NCI-H526 treated with DMSO at 0.1 percent for 48 hours (cell line): ENCODE measurements at regions not wholly inside any gene's neighbourhood (a gene's known extent, or its start where the extent isn't known, plus 50 kb on each side); places are given as distances from the start of the nearest gene placed in this dataset.

ENCODE experiments used
- DNase-seq: peaks from one replicate; lab custom pipeline; 2025; lab: John Stamatoyannopoulos, UW

DNA sequence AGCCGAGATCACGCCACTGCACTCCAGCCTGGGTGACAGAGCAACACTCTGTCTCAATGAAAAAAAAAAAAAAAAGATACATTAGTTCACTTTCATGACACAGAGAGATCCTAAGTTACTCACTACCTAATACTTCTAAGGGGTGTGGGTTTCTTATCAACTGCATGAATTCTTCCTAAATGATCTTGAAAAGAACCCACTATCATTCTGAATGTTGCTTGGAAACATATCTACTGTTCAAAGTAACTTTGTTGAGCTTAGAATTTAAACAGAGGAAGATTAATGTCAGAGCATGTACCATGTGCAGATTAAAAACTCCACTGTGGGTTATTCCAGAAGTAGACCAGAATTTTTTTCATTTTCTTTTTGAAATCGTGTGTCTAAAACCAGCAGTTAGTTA is 241.5 kb downstream of the LTN1 start:
- DNase-seq = no peak

DNA sequence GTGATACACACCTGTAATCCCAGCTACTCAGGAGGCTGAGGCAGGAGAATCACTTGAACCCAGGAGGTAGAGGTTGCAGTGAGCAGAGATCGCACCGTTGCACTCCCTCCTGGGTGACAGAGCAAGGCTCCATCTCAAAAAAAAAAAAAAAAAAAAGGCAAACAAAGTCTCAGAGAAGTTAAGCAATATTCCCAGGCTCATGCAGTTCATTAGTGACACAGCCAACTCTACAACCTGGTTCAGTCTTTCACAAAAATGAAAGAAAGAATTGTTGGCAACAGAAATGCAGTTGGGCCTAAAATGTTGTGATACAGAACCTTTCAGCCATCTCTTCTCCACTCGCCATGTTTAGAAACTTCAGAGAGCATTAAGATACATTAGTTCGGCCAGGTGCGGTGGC is 242.1 kb downstream of the LTN1 start:
- DNase-seq = no peak

DNA sequence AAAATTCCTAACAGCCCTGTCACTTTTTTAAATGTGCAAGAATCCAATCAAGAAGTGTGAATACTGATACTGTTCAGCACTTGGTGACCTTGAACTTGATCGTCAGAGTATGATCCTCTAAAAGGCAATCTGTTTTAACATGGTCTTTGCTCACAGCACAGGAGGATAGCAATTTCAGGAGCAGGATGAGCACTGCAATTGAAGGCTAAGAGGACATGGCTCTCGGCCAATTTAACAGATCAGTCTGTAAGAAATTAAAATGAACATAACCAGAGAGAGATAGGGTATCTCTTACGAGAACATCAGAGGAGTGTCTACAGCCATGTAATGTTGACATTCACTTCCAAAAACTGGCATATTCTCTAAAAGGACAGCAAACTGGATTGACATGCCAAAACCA is 243.1 kb downstream of the LTN1 start:
- DNase-seq = no peak

DNA sequence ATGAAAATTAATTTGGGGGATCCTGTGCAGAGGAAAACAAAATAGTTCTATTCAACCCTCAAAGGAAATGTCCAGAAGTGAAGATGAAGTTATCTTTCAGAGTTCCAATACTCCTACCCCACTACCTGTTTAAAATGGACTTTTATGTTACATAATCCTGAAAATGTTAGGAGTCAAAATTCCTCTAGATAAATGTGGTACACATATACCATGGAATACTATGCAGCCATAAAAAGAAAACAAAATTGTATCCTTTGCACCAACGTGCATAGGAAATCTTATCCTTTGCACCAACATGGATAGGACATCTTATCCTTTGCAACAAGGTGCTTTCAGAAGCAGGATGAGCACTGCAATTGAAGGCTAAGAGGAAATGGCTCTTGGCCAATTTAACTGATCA is 245.2 kb downstream of the LTN1 start:
- DNase-seq = no peak

DNA sequence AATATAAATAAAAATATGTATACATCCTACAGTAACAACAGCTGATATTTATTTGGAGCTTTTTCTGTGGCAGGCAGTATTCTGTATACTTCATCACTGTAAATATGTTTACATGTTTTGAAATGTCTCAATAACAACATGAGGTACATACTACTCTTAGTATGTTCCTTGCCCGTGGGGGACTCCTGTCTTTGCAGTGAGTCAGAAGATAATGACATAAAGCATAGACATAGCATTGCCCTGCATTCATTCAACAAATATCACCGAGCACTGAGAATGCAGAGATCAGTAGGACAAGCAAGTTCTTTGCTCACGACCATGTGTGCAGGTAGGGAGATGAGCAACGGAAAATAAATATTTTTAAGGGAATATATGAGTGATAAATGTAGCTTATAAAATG is 246.5 kb downstream of the LTN1 start:
- no peak for DNase-seq

DNA sequence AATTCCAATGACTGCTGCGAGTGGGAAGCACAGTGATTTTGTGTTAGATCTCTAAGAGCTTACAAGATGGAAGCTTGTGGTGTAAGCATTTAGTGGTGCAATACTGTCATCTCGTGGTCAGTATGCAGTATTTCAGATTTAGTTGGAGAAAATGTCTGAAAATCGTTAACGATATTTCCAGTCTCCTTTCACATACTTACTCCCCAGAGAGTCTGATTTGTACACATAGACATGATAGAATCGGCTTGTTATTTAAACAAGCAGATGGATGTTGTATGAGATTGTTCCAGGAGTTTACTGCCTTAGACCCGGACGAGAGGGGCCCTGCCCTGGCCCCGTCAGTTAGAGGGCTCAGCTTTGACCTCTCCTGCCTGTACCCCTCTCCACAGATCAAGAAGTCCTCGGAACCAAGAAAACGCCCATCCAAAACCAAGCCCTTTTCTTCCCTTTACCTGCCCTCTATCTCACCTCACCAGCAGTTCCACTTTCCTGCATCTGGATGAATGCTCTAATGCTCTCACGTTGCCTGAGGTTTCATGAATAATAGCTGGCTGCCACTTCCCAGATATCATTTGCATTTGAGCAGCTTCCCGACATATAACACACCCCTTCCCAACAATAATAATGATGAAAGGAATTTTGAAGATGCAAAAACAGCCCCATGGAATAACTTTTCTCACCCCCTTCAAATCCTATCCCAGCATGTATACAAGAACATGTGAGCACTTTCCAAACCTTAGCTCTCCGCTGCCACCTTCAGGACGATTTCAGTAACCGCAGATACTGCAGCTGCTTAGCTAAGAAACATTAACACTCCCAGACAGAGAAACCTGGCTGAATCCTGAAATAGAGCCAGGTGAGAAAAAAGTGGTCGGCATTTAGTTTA is 247.3 kb downstream of the LTN1 start:
- peak; percentile 61 for DNase-seq

DNA sequence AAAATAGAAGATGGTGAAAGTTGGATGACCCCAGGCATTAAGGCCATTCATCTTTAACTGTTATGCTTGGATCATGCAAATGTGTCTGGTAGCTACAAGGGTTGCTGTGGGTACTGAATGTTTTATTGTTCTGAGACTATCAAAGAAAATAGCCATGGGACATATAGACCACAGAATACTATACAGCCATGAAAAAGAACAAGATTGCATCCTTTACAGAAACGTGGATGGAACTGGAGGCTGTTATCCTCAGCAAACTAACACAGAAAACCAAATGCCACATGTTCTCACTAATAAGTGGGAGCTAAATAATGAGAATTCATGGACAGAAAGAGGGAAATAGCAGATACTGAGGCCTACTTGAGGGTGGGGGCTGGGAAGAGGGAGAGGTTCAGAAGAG is 249.0 kb downstream of the LTN1 start:
- no peak for DNase-seq

DNA sequence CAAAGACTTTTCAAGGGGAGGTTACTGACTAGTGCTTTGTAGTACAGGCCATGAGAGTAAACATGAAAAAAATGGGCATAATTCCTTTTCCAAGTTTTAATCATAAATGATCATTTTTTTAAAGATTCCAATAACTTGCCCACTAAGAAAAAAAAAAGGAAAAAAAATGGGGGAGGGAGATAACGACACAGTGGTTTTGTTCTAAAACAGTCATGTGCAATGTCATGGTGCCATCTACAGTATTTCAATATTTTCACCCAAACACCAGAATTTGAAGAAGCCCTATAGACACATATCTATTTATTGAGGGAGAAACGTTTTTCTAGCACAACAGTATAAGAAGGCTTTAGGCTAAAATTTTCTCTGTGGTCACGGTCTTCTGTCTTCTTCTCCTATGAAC is 250.2 kb downstream of the LTN1 start:
- DNase-seq = no peak

DNA sequence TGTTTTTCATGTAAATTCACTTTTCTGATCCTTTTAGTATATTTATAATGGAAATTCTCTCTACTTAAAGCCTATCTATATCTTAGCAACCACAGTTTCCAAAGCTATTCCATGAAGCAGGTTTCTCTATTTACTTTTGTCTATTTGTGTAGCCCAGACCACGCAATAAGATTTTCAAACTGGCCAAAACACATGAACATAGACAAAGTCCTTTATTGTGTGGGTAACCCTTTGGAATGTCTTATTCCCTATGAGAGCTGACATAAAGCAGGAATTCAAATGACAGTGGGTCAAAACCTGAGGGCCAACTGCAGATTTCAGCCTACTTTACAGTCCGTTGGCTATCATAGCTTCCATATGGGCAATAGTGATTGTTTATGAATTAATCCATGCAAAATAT is 252.6 kb downstream of the LTN1 start:
- no peak for DNase-seq

DNA sequence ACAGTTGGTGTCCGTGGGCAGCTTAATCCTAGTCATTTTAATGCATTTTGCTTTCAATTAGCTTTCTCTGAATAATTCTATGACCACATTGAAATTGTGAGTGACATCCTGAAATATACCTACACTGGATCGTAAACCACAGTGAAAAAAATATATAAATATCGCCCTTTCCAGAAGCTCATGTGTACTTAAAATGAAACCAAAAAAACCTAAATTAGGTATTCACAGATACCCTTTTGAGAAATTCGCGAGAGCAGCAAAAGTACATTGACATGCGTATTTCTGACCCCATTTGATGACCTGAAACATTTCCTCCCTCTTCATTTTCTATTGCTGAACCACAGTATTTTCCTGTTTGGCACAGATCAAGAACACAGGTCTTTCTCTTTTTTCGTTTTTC is 253.8 kb downstream of the LTN1 start:
- DNase-seq = no peak

DNA sequence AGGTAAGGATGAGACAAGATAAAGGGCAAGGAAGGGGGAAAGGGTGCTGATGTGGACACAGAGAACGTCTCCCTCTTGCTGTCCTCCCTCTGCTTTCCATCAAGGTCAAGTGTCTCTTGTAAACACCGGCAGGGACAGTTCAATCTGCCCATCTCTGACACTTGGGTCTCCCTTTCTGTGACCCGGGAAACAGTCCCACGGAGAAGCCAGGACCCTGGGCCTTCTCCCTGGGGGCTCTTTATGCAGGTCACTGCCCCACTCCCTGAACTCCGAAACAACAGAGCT is 254.3 kb downstream of the LTN1 start:
- no peak for DNase-seq

DNA sequence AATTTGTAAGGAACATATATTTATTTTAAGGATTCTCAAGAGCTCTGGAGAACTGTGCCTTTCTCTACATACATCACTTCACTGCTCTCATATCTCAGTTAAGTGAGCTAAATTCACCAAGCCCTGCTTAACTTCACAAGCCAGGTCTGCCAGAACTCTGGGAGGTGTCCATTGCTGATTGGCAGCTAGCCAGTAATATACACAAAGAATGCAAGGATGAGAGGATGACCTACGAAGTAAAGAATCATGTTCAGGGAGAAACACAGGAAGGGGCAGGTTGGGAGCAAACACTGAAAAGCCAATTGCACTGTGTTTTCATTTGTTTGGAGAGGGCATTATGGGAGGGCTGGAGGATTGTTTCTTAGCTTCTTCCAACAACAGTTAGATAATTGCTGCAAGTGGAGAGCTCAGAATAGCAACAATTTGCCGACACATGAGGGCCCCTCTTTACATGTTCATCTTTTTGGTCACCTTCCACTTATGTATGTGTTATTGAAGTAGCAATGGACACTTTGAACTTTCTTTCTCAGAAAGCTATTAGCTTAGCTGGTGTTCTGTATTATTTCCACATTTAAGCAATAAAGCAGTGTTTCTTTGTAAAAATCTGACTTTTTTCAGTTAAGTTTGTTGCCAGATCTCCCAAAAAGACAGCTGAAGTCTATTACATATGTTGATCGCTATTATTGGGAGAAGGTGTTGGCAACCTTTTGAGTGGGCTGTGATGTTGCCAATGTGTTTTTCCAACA is 254.8 kb downstream of the LTN1 start:
- no peak for DNase-seq

DNA sequence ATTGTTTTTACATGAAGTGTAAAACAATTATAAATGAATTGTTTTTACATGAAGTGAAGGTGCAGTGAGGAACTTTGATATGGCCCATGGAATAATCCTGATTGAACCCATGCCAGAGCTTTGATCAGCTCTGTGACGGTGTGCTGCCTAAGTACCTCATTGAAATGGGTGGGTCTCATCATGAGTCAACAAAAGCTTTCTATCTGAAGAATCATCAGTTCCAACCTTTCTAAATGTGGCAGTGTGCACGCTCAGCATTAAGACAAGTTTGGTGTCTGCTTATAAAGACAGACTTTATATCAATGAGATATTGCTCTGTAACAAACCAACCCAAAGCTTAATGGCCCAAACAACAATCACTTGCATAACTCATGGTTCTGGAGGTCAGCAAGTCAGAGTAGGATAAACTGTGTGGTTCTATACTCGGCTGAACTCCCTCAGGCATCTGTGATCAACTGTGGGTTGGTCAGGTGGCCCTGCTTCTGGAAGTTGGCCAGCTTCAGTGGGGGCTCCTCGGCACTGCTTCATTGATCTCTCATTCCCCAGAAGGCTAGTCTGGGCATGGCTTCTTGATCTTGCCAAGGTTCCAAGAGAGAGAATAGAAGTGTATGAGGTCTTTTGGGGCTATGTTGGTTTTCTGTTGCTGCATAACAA is 258.0 kb downstream of the LTN1 start:
- DNase-seq = no peak

DNA sequence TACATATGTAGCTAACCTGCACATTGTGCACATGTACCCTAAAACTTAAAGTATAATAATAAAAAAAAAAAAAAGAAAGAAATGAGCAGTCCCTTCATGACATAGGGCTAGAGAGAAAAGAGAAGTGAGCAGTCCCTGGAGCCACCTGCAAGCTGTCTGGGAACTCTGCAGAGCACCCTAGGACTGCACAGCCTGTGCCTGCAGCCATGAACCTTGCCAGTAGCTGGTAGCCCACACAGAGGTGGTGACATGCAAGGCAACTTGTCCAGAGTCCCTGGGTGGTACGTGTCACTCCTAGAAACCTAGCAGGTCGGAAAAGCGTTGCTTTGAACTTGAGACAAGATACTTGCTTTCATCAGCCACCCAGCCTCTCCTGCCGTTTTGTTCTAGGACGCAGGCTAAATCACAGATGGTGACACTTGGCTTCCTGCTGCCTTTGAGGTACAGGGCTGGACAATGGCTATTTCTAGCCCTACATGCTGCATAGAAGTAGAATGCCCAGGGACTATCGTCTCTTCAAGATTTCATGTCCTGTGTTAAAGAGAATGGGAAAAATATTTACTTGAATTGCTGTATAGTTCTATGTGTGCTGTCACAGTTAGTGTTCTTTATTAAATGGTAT is 260.9 kb downstream of the LTN1 start:
- DNase-seq = no peak

DNA sequence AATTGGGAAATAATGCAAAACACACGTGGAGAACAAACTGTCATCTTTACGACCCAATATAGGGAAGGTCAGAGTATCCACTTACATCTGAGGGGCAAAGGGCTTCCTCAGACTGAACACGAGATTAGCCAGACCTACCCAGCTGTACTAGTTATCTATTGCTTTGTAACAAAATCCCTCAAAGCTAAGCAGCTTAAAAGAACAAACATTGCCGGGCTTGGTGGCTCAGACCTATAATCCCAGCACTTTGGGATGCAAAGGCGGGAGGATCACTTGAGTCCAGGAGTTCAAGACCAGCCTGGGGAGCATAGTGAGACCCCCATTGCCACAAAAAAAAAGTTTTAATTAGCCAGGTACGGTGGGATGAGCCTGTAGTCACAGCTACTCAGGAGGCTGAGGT is 262.8 kb downstream of the LTN1 start:
- DNase-seq = no peak

DNA sequence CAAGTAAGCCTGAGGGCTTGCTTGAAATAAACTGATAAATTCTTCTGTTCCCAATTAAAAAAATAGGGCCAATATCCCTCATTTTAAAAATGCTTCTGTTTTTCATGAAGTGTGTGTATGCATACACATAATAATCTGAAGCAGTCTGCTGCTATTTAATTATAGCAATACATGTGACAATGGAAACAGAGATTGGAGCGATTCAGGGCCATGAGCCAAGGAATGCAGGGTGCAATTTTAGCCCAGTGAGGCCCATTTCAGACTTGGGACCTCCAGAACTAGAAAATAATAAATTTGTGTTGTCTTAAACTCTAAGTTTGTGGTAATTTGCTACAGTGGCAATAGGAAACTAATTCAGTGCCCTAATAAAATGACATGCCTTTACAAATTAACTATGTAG is 264.9 kb downstream of the LTN1 start:
- no peak for DNase-seq

DNA sequence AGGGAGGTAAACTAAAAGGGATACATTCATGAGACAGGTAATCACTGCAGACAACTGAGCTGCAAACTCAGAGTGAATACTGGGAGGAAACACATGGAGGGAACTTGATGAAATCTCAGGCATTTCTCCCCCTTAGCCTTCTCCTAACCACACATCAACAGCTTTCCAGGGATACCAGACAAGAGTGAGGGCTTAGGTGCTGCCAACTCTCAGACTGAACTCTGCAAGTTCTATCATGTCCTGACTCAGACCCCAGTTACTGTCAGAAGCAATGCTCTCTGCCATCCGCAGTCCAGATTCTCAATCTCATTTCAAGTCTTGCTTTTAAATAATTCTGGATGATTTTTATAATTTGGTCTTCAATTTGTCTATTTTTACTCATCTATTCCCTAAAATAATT is 267.3 kb downstream of the LTN1 start:
- DNase-seq = no peak

DNA sequence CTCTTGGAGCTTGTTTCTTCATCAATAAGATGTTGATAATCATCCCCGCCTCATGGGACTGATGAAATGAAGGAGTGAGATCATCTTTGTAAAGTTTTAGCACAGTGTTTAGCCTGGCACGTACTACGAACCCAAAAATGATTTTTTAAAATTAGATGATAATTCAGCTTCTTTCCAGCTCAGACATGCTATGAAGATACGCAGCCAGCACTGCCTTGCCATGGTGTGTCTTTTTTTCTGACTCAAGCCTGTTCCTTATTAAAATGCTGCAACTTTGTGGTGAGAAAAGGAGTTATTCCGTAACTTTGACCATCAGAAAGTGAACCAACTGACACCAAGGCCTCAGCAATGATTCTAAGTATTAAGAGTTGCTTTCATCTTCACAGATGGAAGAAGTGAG is 269.0 kb downstream of the LTN1 start:
- no peak for DNase-seq

DNA sequence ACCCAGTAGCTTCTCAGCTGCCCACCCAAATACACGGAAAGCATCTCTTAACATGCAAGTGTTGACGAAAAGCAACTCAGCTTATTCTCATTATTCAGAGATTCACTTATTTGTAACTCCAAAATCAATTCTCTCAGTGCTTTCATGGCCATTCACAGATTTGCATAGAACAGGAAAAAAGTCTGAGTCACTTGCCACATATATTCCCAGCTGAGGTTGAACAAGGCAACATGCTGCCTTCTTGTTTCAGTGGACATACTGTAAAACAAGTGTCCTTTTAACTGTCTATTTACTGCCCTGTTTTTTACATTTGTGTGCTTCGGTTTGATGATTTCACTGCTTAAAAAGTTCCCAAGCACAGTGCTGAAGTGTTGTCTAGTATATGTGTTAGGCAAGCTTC is 273.0 kb downstream of the LTN1 start:
- no peak for DNase-seq

DNA sequence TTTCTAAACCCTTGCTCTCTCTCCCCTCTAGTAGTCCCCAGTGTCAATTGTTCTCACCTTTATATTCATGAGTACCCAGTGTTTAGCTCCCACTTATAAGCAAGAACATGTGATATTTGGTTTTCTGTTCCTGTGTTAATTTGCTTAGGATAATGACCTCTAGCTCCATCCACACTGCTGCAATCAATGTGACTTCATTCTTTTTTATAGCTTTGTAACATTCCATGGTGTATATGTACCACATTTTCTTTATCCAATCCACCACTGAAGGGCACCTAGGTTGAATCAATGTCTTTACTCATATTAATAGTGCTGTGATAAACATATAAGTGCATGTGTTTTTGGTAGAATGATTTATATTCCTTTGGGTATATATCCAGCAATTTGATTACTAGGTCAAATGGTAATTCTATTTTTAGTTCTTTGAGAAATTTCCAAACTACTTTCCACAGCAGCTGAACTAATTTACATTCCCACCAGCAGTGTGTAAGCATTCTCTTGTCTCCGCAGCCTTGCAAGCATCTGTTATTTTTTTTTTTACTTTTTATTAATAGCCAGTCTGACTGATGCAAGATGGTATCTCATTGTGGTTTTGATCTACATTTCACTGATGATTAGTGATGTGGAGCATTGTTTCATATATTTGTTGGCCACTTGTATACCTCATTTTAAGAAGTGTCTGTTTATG is 277.8 kb downstream of the LTN1 start:
- no peak for DNase-seq

DNA sequence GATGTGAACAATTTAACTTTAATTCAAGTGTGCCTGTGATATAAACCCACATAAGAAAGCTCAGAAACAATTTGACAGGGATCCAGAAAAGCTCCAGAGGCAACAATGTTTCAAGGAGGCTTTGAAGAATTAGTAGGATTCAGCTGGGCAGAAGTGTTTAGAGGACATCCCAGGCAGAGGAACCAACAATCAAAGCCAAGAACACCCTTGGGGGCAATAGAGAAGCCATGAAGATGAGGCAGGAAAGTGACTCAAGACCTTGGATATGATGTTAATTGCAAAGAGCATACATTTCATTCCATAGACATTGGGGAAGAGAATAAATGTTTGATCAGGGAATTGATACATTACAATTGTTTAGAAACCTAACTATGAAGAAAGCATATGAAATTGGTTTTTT is 280.3 kb downstream of the LTN1 start:
- DNase-seq = no peak

DNA sequence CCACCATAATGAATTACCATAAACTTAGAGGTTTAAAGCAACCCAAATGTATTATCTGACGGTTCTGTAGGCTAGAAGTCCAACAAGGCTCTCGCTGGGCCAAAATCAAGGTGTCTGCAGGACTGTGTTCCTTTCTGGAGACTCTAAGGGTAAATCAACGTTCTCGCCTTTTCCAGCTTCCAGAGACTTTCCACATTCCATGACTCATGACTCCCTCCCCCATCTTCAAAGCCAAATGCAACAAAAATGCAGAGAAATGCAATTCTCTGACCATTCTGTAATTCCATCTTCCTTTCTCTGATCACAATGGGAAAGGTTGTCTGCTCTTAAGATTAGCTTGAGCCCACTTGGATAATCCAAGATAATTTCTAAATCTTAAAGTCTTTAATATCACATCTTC is 287.1 kb downstream of the LTN1 start:
- DNase-seq = no peak
